ENCODE measurements at regions not wholly inside any gene's neighbourhood (a gene's known extent, or its start where the extent isn't known, plus 50 kb on each side); places are given as distances from the start of the nearest gene placed in this dataset.

DNA sequence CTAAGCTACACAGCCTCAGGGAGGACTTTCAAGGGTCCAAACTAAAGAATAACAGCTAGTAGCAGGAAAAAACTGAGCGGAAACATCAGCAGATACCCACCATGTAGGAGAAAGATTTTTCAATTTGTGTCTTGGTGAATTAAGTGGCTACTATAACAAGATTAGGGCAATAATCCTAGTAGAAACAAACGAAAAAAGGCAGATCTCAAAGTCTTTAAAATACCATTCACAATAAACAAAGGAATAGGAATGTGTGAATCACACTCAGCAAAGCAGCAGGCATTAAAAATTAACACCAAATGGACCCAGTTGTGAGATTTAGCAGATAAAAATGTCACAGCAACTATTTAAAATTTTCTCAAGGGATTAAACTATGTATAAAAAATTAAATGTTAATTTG, 761.2 kb downstream of the TENT5A start:
- TF ChIP-seq POLR2A (IDR thresholded peaks at IDR 0.05) (no peak), EP300 (IDR thresholded peaks at IDR 0.05; ENCODE audit: low read depth) (no peak)
- TF ChIP-seq, protein P1, sequence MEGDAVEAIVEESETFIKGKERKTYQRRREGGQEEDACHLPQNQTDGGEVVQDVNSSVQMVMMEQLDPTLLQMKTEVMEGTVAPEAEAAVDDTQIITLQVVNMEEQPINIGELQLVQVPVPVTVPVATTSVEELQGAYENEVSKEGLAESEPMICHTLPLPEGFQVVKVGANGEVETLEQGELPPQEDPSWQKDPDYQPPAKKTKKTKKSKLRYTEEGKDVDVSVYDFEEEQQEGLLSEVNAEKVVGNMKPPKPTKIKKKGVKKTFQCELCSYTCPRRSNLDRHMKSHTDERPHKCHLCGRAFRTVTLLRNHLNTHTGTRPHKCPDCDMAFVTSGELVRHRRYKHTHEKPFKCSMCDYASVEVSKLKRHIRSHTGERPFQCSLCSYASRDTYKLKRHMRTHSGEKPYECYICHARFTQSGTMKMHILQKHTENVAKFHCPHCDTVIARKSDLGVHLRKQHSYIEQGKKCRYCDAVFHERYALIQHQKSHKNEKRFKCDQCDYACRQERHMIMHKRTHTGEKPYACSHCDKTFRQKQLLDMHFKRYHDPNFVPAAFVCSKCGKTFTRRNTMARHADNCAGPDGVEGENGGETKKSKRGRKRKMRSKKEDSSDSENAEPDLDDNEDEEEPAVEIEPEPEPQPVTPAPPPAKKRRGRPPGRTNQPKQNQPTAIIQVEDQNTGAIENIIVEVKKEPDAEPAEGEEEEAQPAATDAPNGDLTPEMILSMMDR (IDR thresholded peaks at IDR 0.05) = no peak

Measured in transverse colon (tissue), 3 donors.